Heart right ventricle (tissue), 16 donors: ENCODE measurements at regions not wholly inside any gene's neighbourhood (a gene's known extent, or its start where the extent isn't known, plus 50 kb on each side); places are given as distances from the start of the nearest gene placed in this dataset.

Experiments used
- ATAC-seq, 8 donors: fragments of 200-7000 bp; cut with Tn5 transposase; one replicate each; pipeline ENCODE4 v1.9.1; 2020; ENCODE audit warnings: mild to moderate bottlenecking in 8 of 8, moderate library complexity in 8 of 8, moderate number of reproducible peaks in 1 of 8
- DNase-seq, 2 donors: peaks; one replicate each; pipeline ENCODE4 v3.0.0-alpha.2; 2020
- H3K27ac ChIP-seq, 10 donors: fragments of 200-600 bp; sonication (generic) in 2 of 10; one replicate each; pipeline versions ENCODE4 v1.5.0 to v1.8.0; 2020 to 2022; ENCODE audit warnings: mild to moderate bottlenecking in 3 of 10
- H3K27me3 ChIP-seq, 7 donors: fragments of 200-600 bp; one replicate each; pipeline ENCODE4 v1.8.0; 2021 to 2022; ENCODE audit warnings: mild to moderate bottlenecking in 2 of 7
- H3K36me3 ChIP-seq, 9 donors: fragments of 200-600 bp; sonication (generic) in 1 of 9; one replicate each; pipeline versions ENCODE4 v1.5.0 to v1.8.0; 2020 to 2022; ENCODE audit warnings: mild to moderate bottlenecking in 2 of 9
- H3K4me1 ChIP-seq, 9 donors: fragments of 200-600 bp; sonication (generic) in 1 of 9; one replicate each; pipeline versions ENCODE4 v1.5.0 to v1.8.0; 2020 to 2022; ENCODE audit warnings: mild to moderate bottlenecking in 4 of 9
- H3K4me3 ChIP-seq, 10 donors: fragments of 200-600 bp; sonication (generic) in 2 of 10; one replicate each; pipeline versions ENCODE4 v1.5.0 to v1.8.0; 2020 to 2022; ENCODE audit warnings: mild to moderate bottlenecking in 7 of 10, moderate library complexity in 2 of 10
- H3K9me3 ChIP-seq, 11 donors: fragments of 200-600 bp in 10 of 11; sonication (generic) in 2 of 11; one replicate each; pipeline versions ENCODE4 v1.5.0 to v1.8.0; 2013 to 2022; ENCODE audit warnings: mild to moderate bottlenecking in 2 of 11, control low read depth in 1 of 11, moderate library complexity in 1 of 11
- WGBS, 2 donors: extraction: QIAGEN DNeasy Blood & Tissue Kit; methylation state at CpG; one replicate each; pipeline ENCODE4 v1.1.7; 2013; ENCODE audit warnings: inconsistent platforms in 1 of 2; 5-methylcytosine and 5-hydroxymethylcytosine counted together
- intact Hi-C, 10 donors: fragments of 100-400 bp; cut with DNase I; formaldehyde crosslinking; loops; one replicate each; pipeline versions ENCODE4 v1.11.1 to v1.14.2; 2022
- TF ChIP-seq, protein P1 (sequence below), 9 donors: fragments of 200-600 bp; sonication (generic) in 2 of 9; IDR thresholded peaks; one replicate each; pipeline versions ENCODE4 v1.5.0 to v1.8.0; 2021 to 2022; ENCODE audit warnings: antibody characterized with exemption in 9 of 9, mild to moderate bottlenecking in 5 of 9, moderate library complexity in 1 of 9
- donor health status: Arrhythmogenic right ventricular cardiomyopathy.
- donor health status: ischemic (EF 13 %, LVEDD 7.1; RV severe dilation, severe dysfunction).
- donor health status: healthy with polysubstance abuse.
- donor health status: DM: no; HTN: yes; CAD: no.
- donor health status: DM: no; HTN: no; CAD: no.
- donor health status: ischemic (EF 25% LVEDD 6.9; RV normal size, moderate dysfunction).
- donor health status: ischemic (EF 25% LVEDD 5.7; RV mildly dilated, moderate dysfunction).
- donor health status: healthy.
- donor health status: DM: yes; HTN: yes; CAD: no.
- donor health status: Ischemic cardiomyopathy.
- donor health status: ischemic (EF 35%, LVEDD 5.7; RV mildly dilated, moderate dysfunction).
- donor health status: nonischemic (EF 11% LVEDD 7.7; RV severe dilation, severe dysfunction).
- donor health status: DM: yes; HTN: yes; CAD: no.
- donor health status: PGD.
- donor health status: ischemic (EF 29% LVEDD 5.4; RV normal size, mild dysfunction).
- donor health status: nonischemic (EF 23%, LVEDD 6.1; RV moderate dilation, normal function).

DNA sequence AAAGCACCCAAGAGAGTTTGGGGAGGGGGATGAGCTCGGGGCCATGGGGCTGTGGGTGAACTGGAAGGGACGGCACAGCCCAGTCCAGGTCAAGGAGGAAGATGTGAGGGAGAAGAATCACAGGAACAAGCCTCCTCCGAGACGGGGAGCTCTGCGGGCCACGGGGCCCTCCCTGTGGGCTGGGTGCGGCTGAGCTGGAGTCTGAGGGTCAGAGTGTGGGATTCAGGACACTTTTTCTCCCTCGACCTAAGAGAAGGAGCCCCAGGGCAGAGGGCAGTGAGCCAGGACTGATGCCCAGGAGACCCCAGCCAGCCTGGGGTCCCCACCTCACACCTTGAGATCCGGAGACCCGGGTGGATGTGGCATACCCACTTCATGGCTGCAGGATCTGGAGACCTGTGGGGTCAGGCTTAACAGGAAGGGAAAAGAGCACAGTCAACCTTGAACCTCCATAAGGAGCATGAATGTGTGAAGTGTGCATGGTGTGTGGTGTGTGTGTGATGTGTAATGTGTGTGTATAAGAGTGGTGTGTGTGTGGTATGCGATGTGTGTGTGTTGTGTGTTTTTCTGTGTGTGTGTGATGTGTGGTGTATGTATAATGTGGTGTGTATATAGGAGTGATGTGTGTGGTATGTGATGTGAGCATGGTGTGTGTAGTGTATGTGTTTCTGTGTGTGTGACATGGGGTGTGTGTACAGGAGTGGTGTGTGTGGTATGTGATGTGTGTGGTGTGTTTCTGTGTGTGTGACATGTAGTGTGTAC, 504.6 kb downstream of the BRD1 start:
- peaks cover 3 to 62% (median 46%) of the 10 kb centered on the region in 7 donors for H3K27me3 ChIP-seq
- WGBS, 2 donors, result 73 to 81% methylated on average over 11 of the region's 11 CpGs

DNA sequence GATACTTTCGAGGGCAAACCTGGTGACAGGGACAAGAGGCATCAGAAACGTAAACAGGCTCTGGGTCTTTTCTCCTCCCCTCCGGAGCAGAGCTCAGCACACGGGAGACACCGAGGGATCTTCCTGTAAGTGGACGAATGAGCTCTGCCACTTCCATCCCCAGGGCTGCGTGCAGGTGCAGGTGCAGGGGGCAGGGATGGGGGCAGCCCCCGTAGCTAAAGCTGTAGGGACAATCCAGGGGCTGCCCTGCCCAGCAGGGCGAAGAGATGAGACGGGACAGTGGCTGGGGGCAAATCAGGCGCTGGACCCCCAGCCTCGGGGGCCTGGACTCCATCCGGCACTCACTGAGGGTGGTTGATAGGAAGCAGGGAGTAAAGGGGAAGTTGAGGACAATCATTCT, 505.4 kb downstream of the BRD1 start:
- 58 to 62% methylated on average over 13 of the region's 13 CpGs for WGBS, 2 donors
- Histone ChIP-seq H3K36me3 (no peaks in the 10 kb centered on the region), H3K4me3 (no peak overlapping the region), H3K9me3 (peaks cover 0 to 12% (median 4%) of the 10 kb centered on the region in 11 donors), H3K4me1 (no peaks in the 10 kb centered on the region), H3K27me3 (peaks cover 3 to 58% (median 47%) of the 10 kb centered on the region in 7 donors), H3K27ac (no peak overlapping the region)
- ATAC-seq (no peak), DNase-seq (no peak)
- TF ChIP-seq, protein P1, sequence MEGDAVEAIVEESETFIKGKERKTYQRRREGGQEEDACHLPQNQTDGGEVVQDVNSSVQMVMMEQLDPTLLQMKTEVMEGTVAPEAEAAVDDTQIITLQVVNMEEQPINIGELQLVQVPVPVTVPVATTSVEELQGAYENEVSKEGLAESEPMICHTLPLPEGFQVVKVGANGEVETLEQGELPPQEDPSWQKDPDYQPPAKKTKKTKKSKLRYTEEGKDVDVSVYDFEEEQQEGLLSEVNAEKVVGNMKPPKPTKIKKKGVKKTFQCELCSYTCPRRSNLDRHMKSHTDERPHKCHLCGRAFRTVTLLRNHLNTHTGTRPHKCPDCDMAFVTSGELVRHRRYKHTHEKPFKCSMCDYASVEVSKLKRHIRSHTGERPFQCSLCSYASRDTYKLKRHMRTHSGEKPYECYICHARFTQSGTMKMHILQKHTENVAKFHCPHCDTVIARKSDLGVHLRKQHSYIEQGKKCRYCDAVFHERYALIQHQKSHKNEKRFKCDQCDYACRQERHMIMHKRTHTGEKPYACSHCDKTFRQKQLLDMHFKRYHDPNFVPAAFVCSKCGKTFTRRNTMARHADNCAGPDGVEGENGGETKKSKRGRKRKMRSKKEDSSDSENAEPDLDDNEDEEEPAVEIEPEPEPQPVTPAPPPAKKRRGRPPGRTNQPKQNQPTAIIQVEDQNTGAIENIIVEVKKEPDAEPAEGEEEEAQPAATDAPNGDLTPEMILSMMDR (IDR thresholded peaks at IDR 0.05), result no peak
- intact Hi-C loops, result no loop called here

More for the DNA sequence above, 504.6 kb downstream of the BRD1 start:
- intact Hi-C loops, result no loop called here
- Histone ChIP-seq H3K36me3 (no peaks in the 10 kb centered on the region), H3K4me1 (no peaks in the 10 kb centered on the region), H3K9me3 (peaks cover 0 to 20% (median 10%) of the 10 kb centered on the region in 11 donors), H3K27ac (no peak overlapping the region), H3K4me3 (no peak overlapping the region)
- TF ChIP-seq, protein P1 (IDR thresholded peaks at IDR 0.05), result no peak
- ATAC-seq (no peak), DNase-seq (no peak)

DNA sequence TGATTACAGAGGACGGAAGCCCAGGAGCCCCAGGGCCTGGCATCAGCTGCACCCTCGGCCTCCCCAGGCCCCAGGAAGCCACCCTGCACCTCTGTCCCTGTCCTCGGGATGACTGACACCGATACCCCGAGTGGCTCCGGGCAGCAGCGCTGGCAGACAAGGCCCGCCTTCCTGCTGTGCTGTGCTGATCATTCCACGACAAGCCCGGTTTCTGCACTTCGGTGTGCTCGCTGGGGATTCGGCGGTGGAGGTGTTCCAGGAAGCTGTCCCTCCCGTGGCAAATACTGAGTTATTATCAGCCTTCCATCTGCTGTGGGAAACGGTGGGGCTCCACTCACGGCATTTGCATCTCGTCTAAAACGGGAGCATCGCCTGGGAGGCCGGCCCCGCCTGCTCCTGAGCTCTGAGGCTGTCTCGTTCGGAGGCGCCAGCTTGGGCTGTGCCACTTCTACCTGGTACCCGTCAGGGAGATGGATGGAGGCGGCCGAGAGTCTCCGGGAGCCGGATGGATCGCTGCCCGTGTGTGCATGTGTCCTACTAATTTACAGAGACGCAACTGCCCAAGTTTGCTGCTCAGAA, 506.1 kb downstream of the BRD1 start:
- ATAC-seq, result no peak

DNA sequence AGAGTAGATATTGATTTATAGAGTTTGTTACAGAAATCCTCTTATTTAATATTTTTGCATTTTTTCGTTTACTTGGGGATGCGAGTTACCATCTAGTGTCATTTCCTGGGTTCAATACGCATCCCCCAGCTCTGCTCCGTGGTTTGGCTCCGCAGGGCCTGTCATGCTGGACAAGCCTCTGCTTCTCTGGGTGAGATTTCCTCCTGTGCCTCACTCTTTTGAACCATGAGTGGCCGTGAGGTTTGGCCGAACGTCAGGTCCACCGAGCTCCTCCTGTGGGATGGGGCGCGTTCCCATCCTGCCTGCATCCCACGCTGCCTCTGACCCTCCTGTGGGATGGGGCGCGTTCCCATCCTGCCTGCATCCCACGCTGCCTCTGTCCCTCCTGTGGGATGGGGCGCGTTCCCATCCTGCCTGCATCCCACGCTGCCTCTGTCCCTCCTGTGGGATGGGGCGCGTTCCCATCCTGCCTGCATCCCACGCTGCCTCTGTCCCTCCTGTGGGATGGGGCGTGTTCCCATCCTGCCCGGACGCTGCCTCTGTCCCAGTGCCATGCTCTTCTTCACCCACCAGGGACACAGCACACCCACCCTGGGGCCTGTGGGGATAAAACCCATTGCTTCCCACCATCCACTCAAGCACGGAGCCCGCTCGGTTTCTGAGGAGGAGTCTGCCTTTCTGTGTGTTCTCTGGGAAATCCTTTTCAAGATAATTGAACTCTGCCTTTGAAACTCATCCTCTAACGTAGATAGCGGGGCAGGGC, 506.8 kb downstream of the BRD1 start:
- no peak overlapping the region for H3K27ac ChIP-seq
- peaks cover 3 to 58% (median 47%) of the 10 kb centered on the region in 7 donors for H3K27me3 ChIP-seq
- DNase-seq (no peak), ATAC-seq (no peak)
- intact Hi-C loops, result no loop called here
- WGBS, 2 donors, result 71 to 78% methylated on average over 23 to 26 of the region's 29 CpGs
- H3K4me1 ChIP-seq, result no peaks in the 10 kb centered on the region
- no peaks in the 10 kb centered on the region for H3K36me3 ChIP-seq
- no peaks in the 10 kb centered on the region for H3K9me3 ChIP-seq
- H3K4me3 ChIP-seq, result no peak overlapping the region
- TF ChIP-seq, protein P1 (IDR thresholded peaks at IDR 0.05), result no peak

More for the DNA sequence above, 506.1 kb downstream of the BRD1 start:
- Histone ChIP-seq H3K27me3 (peaks cover 3 to 58% (median 47%) of the 10 kb centered on the region in 7 donors), H3K36me3 (no peaks in the 10 kb centered on the region), H3K4me3 (no peak overlapping the region), H3K9me3 (peaks cover 0 to 5% (median 0%) of the 10 kb centered on the region in 11 donors), H3K4me1 (no peaks in the 10 kb centered on the region), H3K27ac (no peak overlapping the region)
- WGBS, 2 donors, result 68 to 73% methylated on average over 33 of the region's 33 CpGs
- TF ChIP-seq, protein P1 (IDR thresholded peaks at IDR 0.05), result no peak
- intact Hi-C loops, result no loop called here
- DNase-seq, result no peak
